Activated CD8-positive, alpha-beta memory T cell treated with anti-CD3 and anti-CD28 coated beads, Interleukin-2, amount 10 ng/mL, durations not matched to agents 7 days and 5 days (primary cell): ENCODE measurements at regions not wholly inside any gene's neighbourhood (a gene's known extent, or its start where the extent isn't known, plus 50 kb on each side); places are given as distances from the start of the nearest gene placed in this dataset.

Experiments used
- ATAC-seq: fragments of 150-1000 bp; cut with Tn5 transposase; one replicate; pipeline ENCODE4 v1.10.0; 2021; ENCODE audit warnings: moderate library complexity
- CTCF ChIA-PET: fragments of 350-600 bp; sonication (Branson Sonifier 250); formaldehyde crosslinking; loops from one replicate; lab custom pipeline; 2021; ENCODE audit warnings: antibody characterized with exemption; lab: Charles Lee
- DNase-seq: peaks from one replicate; pipeline ENCODE4 v3.0.0-alpha.2; 2020
- H3K27ac Mint-ChIP-seq: one replicate; pipeline ENCODE4 v1.8.0; 2021; ENCODE audit warnings: mild to moderate bottlenecking, mixed read lengths
- H3K27me3 Mint-ChIP-seq: one replicate; pipeline ENCODE4 v1.8.0; 2021; ENCODE audit warnings: mixed read lengths
- H3K36me3 Mint-ChIP-seq: one replicate; pipeline ENCODE4 v1.8.0; 2021; ENCODE audit warnings: mild to moderate bottlenecking, mixed read lengths
- H3K4me1 Mint-ChIP-seq: one replicate; pipeline ENCODE4 v1.8.0; 2021; ENCODE audit warnings: mixed read lengths
- H3K4me3 Mint-ChIP-seq: one replicate; pipeline ENCODE4 v1.8.0; 2021; ENCODE audit warnings: mild to moderate bottlenecking, moderate library complexity, mixed read lengths
- H3K9me3 Mint-ChIP-seq: one replicate; pipeline ENCODE4 v1.8.0; 2022; ENCODE audit warnings: low read depth, mixed read lengths

- Mint-ChIP-seq H3K36me3 (no peaks in the 10 kb centered on the region), H3K4me1 (no peaks in the 10 kb centered on the region), H3K4me3 (no peak overlapping the region), H3K27ac (no peak overlapping the region), H3K9me3 (no peaks in the 10 kb centered on the region), H3K27me3 (peaks cover 22% of the 10 kb centered on the region)
- CTCF ChIA-PET, result no interaction called here
- no peak for DNase-seq
- no peak for ATAC-seq
Observed at GRCh38 chr9:14529629-14530028, 163.6 kb downstream of the ZDHHC21 start.

- DNase-seq (no peak), ATAC-seq (no peak)
- Mint-ChIP-seq H3K36me3 (no peaks in the 10 kb centered on the region), H3K4me3 (no peak overlapping the region), H3K27ac (no peak overlapping the region), H3K4me1 (no peaks in the 10 kb centered on the region), H3K9me3 (no peaks in the 10 kb centered on the region), H3K27me3 (peaks cover 22% of the 10 kb centered on the region)
- CTCF ChIA-PET, result no interaction called here
Observed at GRCh38 chr9:14529054-14529453, 164.2 kb downstream of the ZDHHC21 start.

- H3K27ac Mint-ChIP-seq, result no peak overlapping the region
- peaks cover 20% of the 10 kb centered on the region for H3K27me3 Mint-ChIP-seq
- H3K4me1 Mint-ChIP-seq, result no peaks in the 10 kb centered on the region
- CTCF ChIA-PET, result no interaction called here
- H3K36me3 Mint-ChIP-seq, result no peaks in the 10 kb centered on the region
- H3K9me3 Mint-ChIP-seq, result no peaks in the 10 kb centered on the region
- DNase-seq, result no peak
- H3K4me3 Mint-ChIP-seq, result no peak overlapping the region
- ATAC-seq, result no peak
Observed at GRCh38 chr9:14526504-14526903, 166.7 kb downstream of the ZDHHC21 start.

- CTCF ChIA-PET, result no interaction called here
- DNase-seq (no peak), ATAC-seq (no peak)
- no peak overlapping the region for H3K27ac Mint-ChIP-seq
- no peaks in the 10 kb centered on the region for H3K9me3 Mint-ChIP-seq
- no peaks in the 10 kb centered on the region for H3K4me1 Mint-ChIP-seq
- H3K4me3 Mint-ChIP-seq, result no peak overlapping the region
- peaks cover 21% of the 10 kb centered on the region for H3K27me3 Mint-ChIP-seq
- no peaks in the 10 kb centered on the region for H3K36me3 Mint-ChIP-seq
Observed at GRCh38 chr9:14525856-14526255, 167.4 kb downstream of the ZDHHC21 start.

DNA sequence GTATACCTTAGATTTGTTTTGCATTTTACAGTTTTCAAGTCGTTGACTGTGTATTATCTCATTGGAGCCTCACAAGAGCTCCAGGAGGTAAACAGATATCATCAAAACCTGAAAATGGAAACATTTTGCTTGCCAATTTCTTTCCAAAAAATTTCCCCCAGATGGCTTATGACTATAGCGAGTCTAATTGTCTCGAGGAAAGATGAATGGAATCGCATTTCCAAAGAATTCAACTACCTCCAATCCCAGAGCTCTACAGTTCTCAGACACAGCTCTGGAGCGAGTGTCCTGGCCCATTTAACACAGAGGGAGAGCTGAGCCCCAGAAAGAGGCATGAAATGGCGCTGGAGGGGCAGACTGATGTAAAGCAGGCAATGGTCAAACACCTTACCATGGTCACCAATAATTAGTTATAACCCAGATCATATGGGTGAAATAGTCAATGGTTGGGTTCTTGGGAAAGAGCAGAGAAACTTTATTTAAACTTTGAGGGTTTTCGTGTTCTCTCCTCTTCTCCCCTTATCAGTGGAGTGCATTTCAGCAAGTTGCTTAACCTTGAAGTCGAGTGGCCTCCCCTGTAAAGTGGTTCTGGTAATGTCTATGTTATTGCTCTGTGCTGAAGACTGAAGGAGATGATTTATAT is 168.2 kb downstream of the ZDHHC21 start:
- Mint-ChIP-seq H3K9me3 (no peaks in the 10 kb centered on the region), H3K36me3 (no peaks in the 10 kb centered on the region), H3K4me3 (no peak overlapping the region), H3K27ac (no peak overlapping the region), H3K27me3 (peaks cover 14% of the 10 kb centered on the region), H3K4me1 (no peaks in the 10 kb centered on the region)
- CTCF ChIA-PET, result no interaction called here
- no peak for ATAC-seq
- DNase-seq, result no peak

DNA sequence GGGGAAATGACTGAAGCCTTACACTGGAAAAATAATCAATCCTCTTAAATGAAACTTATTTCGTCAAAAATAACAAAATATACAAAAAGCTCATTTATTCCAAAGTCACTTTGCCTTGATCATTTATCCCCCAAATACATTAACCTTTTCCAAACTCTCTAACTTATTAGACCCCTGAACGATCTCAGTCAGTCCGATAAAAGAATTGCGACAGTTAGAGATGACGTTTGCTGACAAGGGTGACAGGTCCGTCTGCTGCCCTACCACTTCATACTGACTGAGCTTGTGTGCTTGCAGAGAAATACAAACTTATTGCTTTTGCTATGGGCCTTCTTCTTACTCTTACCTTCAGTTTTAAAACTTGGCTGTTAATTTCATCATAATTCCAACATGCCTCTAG is 169.7 kb downstream of the ZDHHC21 start:
- CTCF ChIA-PET, result no interaction called here
- Mint-ChIP-seq H3K27me3 (peaks cover 10% of the 10 kb centered on the region), H3K4me1 (no peaks in the 10 kb centered on the region), H3K4me3 (no peak overlapping the region), H3K9me3 (no peaks in the 10 kb centered on the region), H3K27ac (no peak overlapping the region), H3K36me3 (no peaks in the 10 kb centered on the region)
- ATAC-seq (no peak), DNase-seq (no peak)

DNA sequence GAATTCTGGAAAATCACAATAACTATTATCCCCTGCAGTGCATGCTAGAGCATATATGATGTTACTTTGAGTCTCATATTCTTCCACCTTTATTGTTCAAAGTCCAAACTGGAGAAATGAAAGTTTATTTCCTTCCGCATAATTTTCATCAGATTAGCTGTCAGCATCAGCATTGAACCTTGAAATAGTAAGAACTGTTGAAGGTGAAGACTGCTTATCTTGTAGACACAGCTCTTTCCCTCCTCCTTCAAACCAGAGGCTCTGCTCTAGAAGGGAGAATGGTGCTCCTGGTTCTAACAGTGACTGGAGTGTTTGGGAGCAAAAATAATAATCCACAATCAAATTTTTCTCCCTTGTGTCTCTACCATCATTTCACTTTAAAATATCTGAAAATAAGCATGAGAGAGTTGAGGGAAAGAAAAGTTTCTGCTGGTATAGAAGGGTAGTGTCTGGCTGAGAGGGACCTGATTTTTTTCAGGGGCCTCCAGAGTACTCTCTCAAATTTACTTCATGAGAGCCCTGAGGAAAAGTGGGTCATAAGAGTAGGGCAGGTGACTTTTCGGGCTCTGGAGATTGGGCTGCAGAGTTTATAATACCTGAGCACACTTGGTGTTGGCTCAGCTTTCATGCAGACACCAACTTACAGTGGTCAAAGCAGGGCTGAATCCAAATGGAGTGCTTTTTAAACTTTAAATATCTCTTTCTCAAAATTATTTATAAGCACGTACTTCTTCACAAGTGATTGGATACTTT is 170.4 kb downstream of the ZDHHC21 start:
- DNase-seq (no peak), ATAC-seq (no peak)
- Mint-ChIP-seq H3K27me3 (peaks cover 9% of the 10 kb centered on the region), H3K4me1 (no peaks in the 10 kb centered on the region), H3K27ac (no peak overlapping the region), H3K4me3 (no peak overlapping the region), H3K9me3 (no peaks in the 10 kb centered on the region), H3K36me3 (no peaks in the 10 kb centered on the region)
- CTCF ChIA-PET, result no interaction called here

GRCh38 chr9:14520341-14520740 is 172.9 kb downstream of the ZDHHC21 start:
- Mint-ChIP-seq H3K4me3 (no peak overlapping the region), H3K36me3 (no peaks in the 10 kb centered on the region), H3K27me3 (peaks cover 3% of the 10 kb centered on the region), H3K9me3 (no peaks in the 10 kb centered on the region), H3K27ac (no peak overlapping the region), H3K4me1 (no peaks in the 10 kb centered on the region)
- DNase-seq (no peak), ATAC-seq (no peak)
- CTCF ChIA-PET, result no interaction called here

DNA sequence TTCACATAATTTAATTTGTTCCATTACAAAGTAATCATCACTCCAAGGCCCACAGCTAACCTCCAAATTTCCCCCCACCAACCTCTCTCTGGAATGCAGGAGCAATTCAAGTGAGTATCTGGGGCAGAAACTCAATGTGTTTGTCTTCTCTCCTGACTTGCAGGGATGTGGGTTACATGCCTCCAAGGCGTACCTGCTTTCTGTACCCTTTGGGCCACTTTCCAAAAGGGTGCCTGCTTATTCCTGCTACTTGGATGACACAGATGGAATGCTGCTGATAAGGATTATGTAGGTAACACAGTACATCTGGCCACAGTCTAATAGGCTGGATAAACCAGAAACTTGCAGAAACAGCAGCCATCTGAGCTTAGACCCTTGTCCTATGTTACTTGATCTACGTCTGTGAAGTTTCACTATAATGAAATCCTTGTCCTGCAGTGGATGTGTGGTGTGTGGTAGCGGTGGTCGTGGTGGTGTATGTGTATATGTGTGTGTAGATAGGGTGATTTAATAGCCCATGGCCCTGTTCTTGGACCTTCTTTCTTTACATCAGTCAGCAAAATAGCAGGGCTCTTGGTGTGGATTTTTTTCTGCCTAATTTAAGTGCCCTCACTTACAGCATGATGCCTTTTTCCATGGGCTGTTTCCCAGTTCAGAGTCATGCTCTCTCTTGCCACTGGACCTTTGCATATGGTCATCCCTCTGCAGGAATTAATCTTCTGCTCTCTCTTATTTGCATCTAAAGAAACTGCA is 175.9 kb downstream of the ZDHHC21 start:
- Mint-ChIP-seq H3K4me3 (no peak overlapping the region), H3K27me3 (peaks cover 3% of the 10 kb centered on the region), H3K27ac (no peak overlapping the region), H3K36me3 (no peaks in the 10 kb centered on the region), H3K9me3 (no peaks in the 10 kb centered on the region), H3K4me1 (no peaks in the 10 kb centered on the region)
- DNase-seq (no peak), ATAC-seq (no peak)
- CTCF ChIA-PET, result no interaction called here

DNA sequence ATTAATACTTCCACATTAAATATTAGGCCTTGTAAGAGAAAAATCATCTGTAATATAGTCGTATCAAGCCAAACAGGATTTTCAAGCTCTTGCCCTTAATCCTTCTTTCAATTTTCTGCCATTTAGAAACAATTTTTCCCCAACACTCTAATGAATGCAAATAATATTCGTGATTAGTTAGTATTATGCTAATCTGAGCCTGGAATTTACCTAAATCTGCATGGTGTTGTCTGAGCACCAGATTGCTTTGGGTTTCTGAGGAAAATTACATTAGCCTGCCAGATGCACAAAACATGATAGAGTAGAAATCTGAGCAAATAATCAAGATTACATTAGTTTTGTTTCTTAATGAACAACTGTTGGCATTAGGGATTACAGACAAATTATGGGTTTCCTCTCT is 176.6 kb downstream of the ZDHHC21 start:
- H3K4me3 Mint-ChIP-seq, result no peak overlapping the region
- H3K27ac Mint-ChIP-seq, result no peak overlapping the region
- DNase-seq, result no peak
- ATAC-seq, result no peak
- H3K4me1 Mint-ChIP-seq, result no peaks in the 10 kb centered on the region
- H3K36me3 Mint-ChIP-seq, result no peaks in the 10 kb centered on the region
- CTCF ChIA-PET, result no interaction called here
- no peaks in the 10 kb centered on the region for H3K9me3 Mint-ChIP-seq
- H3K27me3 Mint-ChIP-seq, result peaks cover 3% of the 10 kb centered on the region

DNA sequence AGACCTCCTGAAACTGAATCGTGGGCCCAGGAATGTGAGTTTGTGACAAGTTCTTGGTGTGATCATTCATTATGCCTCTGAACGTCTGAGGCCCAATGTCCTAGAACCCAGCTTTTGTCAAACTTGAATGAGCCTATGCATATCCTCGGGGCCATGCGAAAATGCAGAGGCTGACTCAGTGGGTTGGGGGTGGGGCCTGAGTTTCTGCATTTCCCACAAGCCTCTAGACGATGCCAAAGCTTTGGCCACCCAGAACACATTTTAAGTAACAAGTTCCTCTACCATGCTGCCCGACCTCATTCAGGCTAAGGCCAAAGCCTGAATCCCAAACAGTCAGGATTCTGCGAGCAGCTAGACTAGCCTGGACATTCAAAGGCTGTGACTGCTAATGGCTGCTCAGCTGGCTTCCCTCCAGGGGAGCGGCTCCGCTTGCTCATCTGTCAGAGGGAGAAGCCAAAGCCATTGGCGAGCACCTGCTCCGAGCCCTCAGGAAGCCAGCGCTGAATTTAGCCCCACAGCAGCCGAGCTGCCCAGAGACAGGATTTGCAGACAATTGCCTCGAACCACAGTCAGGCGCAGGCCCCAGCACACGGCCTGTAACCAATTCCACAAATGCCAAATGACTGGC is 177.5 kb downstream of the ZDHHC21 start:
- DNase-seq, result no peak
- Mint-ChIP-seq H3K36me3 (no peaks in the 10 kb centered on the region), H3K27ac (no peak overlapping the region), H3K4me1 (no peaks in the 10 kb centered on the region), H3K4me3 (no peak overlapping the region), H3K9me3 (no peaks in the 10 kb centered on the region), H3K27me3 (peaks cover under 1% of the 10 kb centered on the region)
- CTCF ChIA-PET, result no interaction called here
- no peak for ATAC-seq

GRCh38 chr9:14515049-14515448 is 178.2 kb downstream of the ZDHHC21 start:
- DNase-seq, result no peak
- ATAC-seq, result no peak
- H3K27me3 Mint-ChIP-seq, result peaks cover 3% of the 10 kb centered on the region
- H3K4me1 Mint-ChIP-seq, result no peaks in the 10 kb centered on the region
- no peaks in the 10 kb centered on the region for H3K9me3 Mint-ChIP-seq
- no peak overlapping the region for H3K27ac Mint-ChIP-seq
- no peaks in the 10 kb centered on the region for H3K36me3 Mint-ChIP-seq
- CTCF ChIA-PET, result no interaction called here
- no peak overlapping the region for H3K4me3 Mint-ChIP-seq

DNA sequence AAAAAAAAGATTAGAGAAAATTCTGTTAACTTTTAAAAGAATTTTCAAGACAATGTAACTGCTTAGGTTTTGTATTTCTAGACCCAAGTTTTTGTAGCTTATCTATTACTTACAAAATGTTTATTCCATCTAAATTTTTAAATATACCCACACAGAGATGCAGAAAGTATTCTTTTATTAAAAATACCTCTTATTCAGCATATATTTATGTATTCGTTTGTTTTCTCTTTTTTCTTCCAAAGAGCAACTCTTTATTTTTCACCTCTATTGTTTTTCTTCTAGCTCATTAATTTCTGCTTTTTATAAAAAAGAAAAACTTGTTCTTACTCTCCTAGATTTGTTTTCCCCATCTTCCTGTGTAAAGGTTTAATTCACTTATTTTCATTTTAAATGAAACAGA is 180.3 kb downstream of the ZDHHC21 start:
- CTCF ChIA-PET, result interaction anchor here (1.0 kb wide), 1 partner anchor 140 kb away, joined by 3 read pairs; no protein-coding TSS in a partner anchor
- Mint-ChIP-seq H3K4me3 (no peak overlapping the region), H3K36me3 (no peaks in the 10 kb centered on the region), H3K27me3 (peaks cover 4% of the 10 kb centered on the region), H3K9me3 (no peaks in the 10 kb centered on the region), H3K4me1 (no peaks in the 10 kb centered on the region), H3K27ac (no peak overlapping the region)
- no peak for ATAC-seq
- no peak for DNase-seq
